Loucy (cell line): ENCODE measurements at regions not wholly inside any gene's neighbourhood (a gene's known extent, or its start where the extent isn't known, plus 50 kb on each side); places are given as distances from the start of the nearest gene placed in this dataset.

Experiments used
- EZH2phosphoT487 ChIP-seq: fragments of 200-600 bp; IDR thresholded peaks from 2 replicates; pipeline ENCODE4 v1.6.1; 2018; ENCODE audit warnings: antibody characterized with exemption, mild to moderate bottlenecking, moderate library complexity, borderline replicate concordance
- TF ChIP-seq, protein P1 (sequence below): fragments of 200-600 bp; sonication (generic); conservative IDR thresholded peaks from 2 replicates; pipeline ENCODE4 v1.5.1; 2014; ENCODE audit warnings: mild to moderate bottlenecking, antibody characterized with exemption, low read length

DNA sequence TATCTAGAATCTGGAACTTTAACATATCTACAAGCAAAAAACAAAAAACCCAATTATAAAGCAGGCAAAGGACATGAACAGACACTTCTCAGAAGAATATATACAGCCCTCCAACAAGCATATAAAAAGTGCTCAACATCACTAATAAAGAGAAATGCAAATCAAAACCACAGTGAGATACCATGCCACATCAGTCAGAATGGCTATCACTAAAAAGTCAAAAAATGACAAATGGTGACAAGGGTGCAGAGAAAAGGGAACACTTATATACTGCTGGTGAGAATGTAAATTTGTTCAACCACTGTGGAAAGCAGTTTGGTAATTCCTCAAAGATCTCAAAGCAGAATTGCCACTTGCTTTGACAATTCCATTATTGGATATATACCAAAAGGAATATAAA, 215.0 kb upstream of the EYS start:
- TF ChIP-seq, protein P1, sequence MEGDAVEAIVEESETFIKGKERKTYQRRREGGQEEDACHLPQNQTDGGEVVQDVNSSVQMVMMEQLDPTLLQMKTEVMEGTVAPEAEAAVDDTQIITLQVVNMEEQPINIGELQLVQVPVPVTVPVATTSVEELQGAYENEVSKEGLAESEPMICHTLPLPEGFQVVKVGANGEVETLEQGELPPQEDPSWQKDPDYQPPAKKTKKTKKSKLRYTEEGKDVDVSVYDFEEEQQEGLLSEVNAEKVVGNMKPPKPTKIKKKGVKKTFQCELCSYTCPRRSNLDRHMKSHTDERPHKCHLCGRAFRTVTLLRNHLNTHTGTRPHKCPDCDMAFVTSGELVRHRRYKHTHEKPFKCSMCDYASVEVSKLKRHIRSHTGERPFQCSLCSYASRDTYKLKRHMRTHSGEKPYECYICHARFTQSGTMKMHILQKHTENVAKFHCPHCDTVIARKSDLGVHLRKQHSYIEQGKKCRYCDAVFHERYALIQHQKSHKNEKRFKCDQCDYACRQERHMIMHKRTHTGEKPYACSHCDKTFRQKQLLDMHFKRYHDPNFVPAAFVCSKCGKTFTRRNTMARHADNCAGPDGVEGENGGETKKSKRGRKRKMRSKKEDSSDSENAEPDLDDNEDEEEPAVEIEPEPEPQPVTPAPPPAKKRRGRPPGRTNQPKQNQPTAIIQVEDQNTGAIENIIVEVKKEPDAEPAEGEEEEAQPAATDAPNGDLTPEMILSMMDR: no peak
- no peak for TF ChIP-seq EZH2phosphoT487
